ENCODE measurements at regions not wholly inside any gene's neighbourhood (a gene's known extent, or its start where the extent isn't known, plus 50 kb on each side); places are given as distances from the start of the nearest gene placed in this dataset.
"Not testable (repeated sequence)": the region's sequence is repeated elsewhere in the genome, so short reads cannot be mapped to it uniquely, and the experiment has no call there.

GRCh38 chr5:103827976-103828375 is 265.4 kb upstream of the NUDT12 start:
- no peak for DNase-seq

GRCh38 chr5:103821361-103821760 is 258.8 kb upstream of the NUDT12 start:
- no peak for DNase-seq

- peak; percentile 84 for DNase-seq
Observed at GRCh38 chr5:103808464-103809106, 246.0 kb upstream of the NUDT12 start.

- DNase-seq, result no peak
Observed at GRCh38 chr5:103804711-103805110, 242.1 kb upstream of the NUDT12 start.

- DNase-seq, result no peak
Observed at GRCh38 chr5:103801681-103802080, 239.1 kb upstream of the NUDT12 start.

GRCh38 chr5:103800741-103801495 is 238.3 kb upstream of the NUDT12 start:
- no peak for DNase-seq

GRCh38 chr5:103793595-103794182 is 231.1 kb upstream of the NUDT12 start:
- no peak for DNase-seq

GRCh38 chr5:103785569-103785968 is 223.0 kb upstream of the NUDT12 start:
- DNase-seq, result no peak

- DNase-seq, result no peak
Observed at GRCh38 chr5:103783669-103784068, 221.1 kb upstream of the NUDT12 start.

GRCh38 chr5:103780794-103781193 is 218.2 kb upstream of the NUDT12 start:
- DNase-seq, result no peak

- no peak for DNase-seq
Observed at GRCh38 chr5:103774721-103775120, 212.1 kb upstream of the NUDT12 start.

GRCh38 chr5:103772248-103772647 is 209.7 kb upstream of the NUDT12 start:
- DNase-seq, result no peak

- no peak for DNase-seq
Observed at GRCh38 chr5:103764403-103764802, 201.8 kb upstream of the NUDT12 start.

GRCh38 chr5:103758996-103759395 is 196.4 kb upstream of the NUDT12 start:
- peak; percentile 5 for DNase-seq

- no peak for DNase-seq
Observed at GRCh38 chr5:103755974-103756373, 193.4 kb upstream of the NUDT12 start.

- DNase-seq, result no peak
Observed at GRCh38 chr5:103745353-103746065, 182.9 kb upstream of the NUDT12 start.

- DNase-seq, result no peak
Observed at GRCh38 chr5:103744159-103744558, 181.6 kb upstream of the NUDT12 start.

GRCh38 chr5:103743421-103743820 is 180.8 kb upstream of the NUDT12 start:
- DNase-seq, result no peak

- DNase-seq, result no peak
Observed at GRCh38 chr5:103741984-103742383, 179.4 kb upstream of the NUDT12 start.

GRCh38 chr5:103736343-103736742 is 173.8 kb upstream of the NUDT12 start:
- not testable (repeated sequence) for DNase-seq

GRCh38 chr5:103724271-103724670 is 161.7 kb upstream of the NUDT12 start:
- DNase-seq, result no peak

GRCh38 chr5:103721183-103721582 is 158.6 kb upstream of the NUDT12 start:
- DNase-seq, result no peak

GRCh38 chr5:103718108-103718507 is 155.5 kb upstream of the NUDT12 start:
- no peak for DNase-seq

GRCh38 chr5:103708601-103709000 is 146.0 kb upstream of the NUDT12 start:
- no peak for DNase-seq

Data from DMS53 (cell line).